ENCODE measurements at regions not wholly inside any gene's neighbourhood (a gene's known extent, or its start where the extent isn't known, plus 50 kb on each side); places are given as distances from the start of the nearest gene placed in this dataset.

GRCh38 chr15:38150148-38150547 lies 102.5 kb upstream of the SPRED1 start:
- no peak overlapping the region for H4K91ac ChIP-seq (ENCODE audit: insufficient read depth, low read depth, low read length)

More at GRCh38 chr15:38150148-38150547, 102.5 kb upstream of the SPRED1 start:
- TF ChIP-seq CTCF (conservative IDR thresholded peaks at IDR 0.05; ENCODE audit: low read depth, low read length) = no peak
- TF ChIP-seq RFX5 (IDR thresholded peaks at IDR 0.05; ENCODE audit: low read depth, low read length) = no peak
- no peak for TF ChIP-seq CHD1 (IDR thresholded peaks at IDR 0.05; ENCODE audit: low read depth, low read length)
- TF ChIP-seq SMC3 (IDR thresholded peaks at IDR 0.05; ENCODE audit: low read depth, low read length) = no peak
- TF ChIP-seq FOS (IDR thresholded peaks at IDR 0.05; ENCODE audit: low read depth, low read length) = no peak
- no peak for TF ChIP-seq MXI1 (IDR thresholded peaks at IDR 0.05; ENCODE audit: borderline replicate concordance, low read depth, low read length)
- no peak for TF ChIP-seq MAFK (IDR thresholded peaks at IDR 0.05; ENCODE audit: low read depth, low read length)
- no peak for TF ChIP-seq NFE2L2 (IDR thresholded peaks at IDR 0.05; ENCODE audit: low read depth, low read length)
- no peak for TF ChIP-seq POLR2A (IDR thresholded peaks at IDR 0.05; ENCODE audit: low read depth, low read length)
- TF ChIP-seq MAZ (IDR thresholded peaks at IDR 0.05; ENCODE audit: borderline replicate concordance, low read depth, low read length) = no peak
- no peak for TF ChIP-seq RCOR1 (IDR thresholded peaks at IDR 0.05; ENCODE audit: insufficient replicate concordance, low read length)
- TF ChIP-seq RAD21 (IDR thresholded peaks at IDR 0.05; ENCODE audit: low read length) = no peak
- no peak for TF ChIP-seq BHLHE40 (IDR thresholded peaks at IDR 0.05; ENCODE audit: low read depth, low read length)
- TF ChIP-seq CEBPB (IDR thresholded peaks at IDR 0.05; ENCODE audit: low read depth, low read length) = no peak
- no peak for TF ChIP-seq USF2 (IDR thresholded peaks at IDR 0.05; ENCODE audit: low read depth, low read length)
- no peak for TF ChIP-seq ELK1 (IDR thresholded peaks at IDR 0.05; ENCODE audit: borderline replicate concordance, low read depth, low read length)
- H2AK9ac ChIP-seq (replicated peaks; ENCODE audit: low read depth, low read length, poor library complexity) = no peak overlapping the region
- H3K79me1 ChIP-seq (ENCODE audit: low read depth in 1 of 2, low read length in 2 of 2) = no peaks in the 10 kb centered on the region
- no peak for ATAC-seq (ENCODE audit: low read depth)
- BruUV-seq (replicated peaks) = no TSS peak
- H2AFZ ChIP-seq (replicated peaks; ENCODE audit: low read length, poor library complexity) = no peak overlapping the region
- H4K5ac ChIP-seq (ENCODE audit: low read depth, low read length) = no peak overlapping the region
- no peaks in the 10 kb centered on the region for H4K20me1 ChIP-seq (ENCODE audit: insufficient read depth, low read length)
- no peak overlapping the region for H4K8ac ChIP-seq (ENCODE audit: low read depth in 2 of 2, low read length in 2 of 2)
- H2BK20ac ChIP-seq (ENCODE audit: low read depth, low read length) = no peak overlapping the region
- no peak overlapping the region for H3K9ac ChIP-seq (ENCODE audit: low read depth, low read length)
- no peak overlapping the region for H2BK120ac ChIP-seq (ENCODE audit: low read depth, low read length)
- no CpG with 5 or more reads among the region's 1 CpG for WGBS, 2 experiments (ENCODE audit: extremely low coverage in 2 of 2, insufficient read length in 1 of 2)
- H3K27ac ChIP-seq (ENCODE audit: insufficient read depth, low read length) = no peak overlapping the region
- DNase-seq = no peak
- H3K14ac ChIP-seq (replicated peaks; ENCODE audit: low read depth, low read length) = no peak overlapping the region
- H3K4me3 ChIP-seq (ENCODE audit: insufficient read depth, low read depth, low read length) = no peak overlapping the region
- no peak overlapping the region for H3K4ac ChIP-seq (ENCODE audit: low read depth, low read length)
- H3K9me3 ChIP-seq (ENCODE audit: control insufficient read depth, insufficient read depth, low read length) = peaks cover 3% of the 10 kb centered on the region
- ChIA-PET CTCF (no interaction called here), POLR2A (ENCODE audit: unreplicated experiment) (no interaction called here)
- intact Hi-C loops (cut with micrococcal nuclease) (no loop called here), in situ Hi-C loops (cut with MboI; ENCODE audit: low sequenced_read_pairs) (no loop called here), dilution Hi-C loops (cut with HindIII; ENCODE audit: low sequenced_read_pairs, unreplicated experiment) (no loop called here)
- no peak overlapping the region for H2AK5ac ChIP-seq (ENCODE audit: low read depth, low read length)
- H2BK15ac ChIP-seq (ENCODE audit: low read depth, low read length) = no peak overlapping the region
- H2BK5ac ChIP-seq (ENCODE audit: low read depth, low read length, poor library complexity, severe bottlenecking) = no peak overlapping the region
- H3K18ac ChIP-seq (ENCODE audit: low read depth, low read length) = no peak overlapping the region
- H3K36me3 ChIP-seq (ENCODE audit: control insufficient read depth, insufficient read depth, low read length) = no peaks in the 10 kb centered on the region
- H3K9me1 ChIP-seq (ENCODE audit: insufficient read depth, low read length) = no peaks in the 10 kb centered on the region
- H3K56ac ChIP-seq (ENCODE audit: extremely low read depth, insufficient read depth, low read length) = no peak overlapping the region
- peaks cover 1% of the 10 kb centered on the region; the same call in 1 of the 2 replicates for H3K27me3 ChIP-seq (ENCODE audit: control insufficient read depth, insufficient read depth, low read length)
- no peaks in the 10 kb centered on the region for H3K4me1 ChIP-seq (ENCODE audit: control insufficient read depth, insufficient read depth, low read length)
- no peak overlapping the region for H3K4me2 ChIP-seq (ENCODE audit: low read depth, low read length)
- H3K23ac ChIP-seq (ENCODE audit: low read depth, low read length) = no peak overlapping the region

Measured in IMR-90 (cell line).